H1 (cell line): ENCODE measurements at regions not wholly inside any gene's neighbourhood (a gene's known extent, or its start where the extent isn't known, plus 50 kb on each side); places are given as distances from the start of the nearest gene placed in this dataset.

ENCODE experiments used
- CTCF ChIA-PET: fragments of 300-600 bp; sonication (Branson Sonifier 250); formaldehyde crosslinking; loops from one replicate; lab custom pipeline; 2021; ENCODE audit not compliant: partially characterized antibody; lab: Charles Lee
- POLR2A ChIA-PET: fragments of 300-600 bp; sonication (Branson Sonifier 250); formaldehyde crosslinking; loops from one replicate; lab custom pipeline; 2021; ENCODE audit warnings: inconsistent platforms; ENCODE audit not compliant: partially characterized antibody; lab: Charles Lee
- DNase-seq, 2 experiments: peaks; one replicate each; pipeline versions ENCODE4 v3.0.0 to v3.0.0-alpha.2; 2010 to 2022; ENCODE audit warnings: low spot score in 2 of 2, low read depth in 1 of 2, mixed read lengths in 1 of 2
- FAIRE-seq: peaks from 2 replicates; lab custom pipeline; 2011; peaks lifted over from hg19 to GRCh38; lab: Jason Lieb, UNC
- H2AFZ ChIP-seq: 2 replicates; pipeline ENCODE4 v1.8.1; 2012; ENCODE audit warnings: low read length, inconsistent platforms
- H2AK5ac ChIP-seq: 2 replicates; pipeline ENCODE4 v1.6.1; 2013; ENCODE audit warnings: low read depth, low read length
- H2BK120ac ChIP-seq: replicated peaks from 2 replicates; pipeline ENCODE3; 2013; ENCODE audit warnings: low read depth, low read length, inconsistent platforms
- H2BK12ac ChIP-seq: 2 replicates; pipeline ENCODE4 v1.6.1; 2013; ENCODE audit warnings: low read depth, low read length
- H2BK15ac ChIP-seq: 2 replicates; pipeline ENCODE4 v1.6.1; 2013; ENCODE audit warnings: low read length
- H2BK20ac ChIP-seq: 2 replicates; pipeline ENCODE4 v1.6.1; 2013; ENCODE audit warnings: low read length
- H2BK5ac ChIP-seq: 2 replicates; pipeline ENCODE4 v1.6.1; 2013; ENCODE audit warnings: low read depth, low read length
- H3K14ac ChIP-seq: 2 replicates; pipeline ENCODE4 v1.6.1; 2013; ENCODE audit warnings: inconsistent platforms; ENCODE audit not compliant: insufficient read length
- H3K18ac ChIP-seq: 2 replicates; pipeline ENCODE4 v1.6.1; 2013; ENCODE audit warnings: low read length; ENCODE audit errors: extremely low read depth
- H3K23ac ChIP-seq: 2 replicates; pipeline ENCODE4 v1.6.1; 2013; ENCODE audit warnings: inconsistent platforms; ENCODE audit not compliant: insufficient read length
- H3K23me2 ChIP-seq: 2 replicates; pipeline ENCODE4 v1.6.1; 2013; ENCODE audit warnings: low read depth, low read length
- H3K27ac ChIP-seq: 2 replicates; pipeline ENCODE4 v1.6.1; 2011; ENCODE audit warnings: low read depth, low read length, inconsistent platforms
- H3K27me3 ChIP-seq, 4 experiments: replicated peaks in 1 of 4; 1 replicate in 1 of 4; 2 replicates in 3 of 4; pipeline versions ENCODE4 v1.6.1 to v1.8.1; 2011 to 2013; ENCODE audit warnings: low read length in 3 of 4, mild to moderate bottlenecking in 3 of 4, inconsistent platforms in 2 of 4, mixed read lengths in 2 of 4, moderate library complexity in 1 of 4; ENCODE audit not compliant: control insufficient read depth in 3 of 4, insufficient read depth in 3 of 4; ENCODE audit errors: extremely low read depth in 1 of 4
- H3K36me3 ChIP-seq, 4 experiments: 2 replicates each; pipeline versions ENCODE4 v1.6.1 to v1.8.1; 2011 to 2013; ENCODE audit warnings: mild to moderate bottlenecking in 4 of 4, low read length in 3 of 4, moderate library complexity in 2 of 4, control low read depth in 1 of 4, inconsistent platforms in 1 of 4; ENCODE audit not compliant: insufficient read depth in 4 of 4, control insufficient read depth in 2 of 4
- H3K4ac ChIP-seq: replicated peaks from 2 replicates; pipeline ENCODE3; 2013; ENCODE audit warnings: low read length, low read depth, mixed read lengths, inconsistent platforms; ENCODE audit not compliant: insufficient read length
- H3K4me1 ChIP-seq, 4 experiments: replicated peaks in 1 of 4; 1 replicate in 1 of 4; 2 replicates in 3 of 4; pipeline versions ENCODE4 v1.6.1 to v1.8.1; 2011 to 2013; ENCODE audit warnings: low read length in 3 of 4, inconsistent platforms in 2 of 4, mixed read lengths in 1 of 4; ENCODE audit not compliant: insufficient read depth in 4 of 4, control insufficient read depth in 3 of 4
- H3K4me2 ChIP-seq, 2 experiments: 2 replicates each; pipeline versions ENCODE4 v1.6.1 to v1.8.1; 2011 to 2013; ENCODE audit warnings: low read depth in 2 of 2, low read length in 2 of 2, control low read depth in 1 of 2, inconsistent platforms in 1 of 2, mild to moderate bottlenecking in 1 of 2; ENCODE audit not compliant: insufficient read depth in 1 of 2
- H3K4me3 ChIP-seq, 4 experiments: fragments of 200-600, 300-600 bp in 1 of 4; sonication (generic), shearing (Covaris generic), sonication (Bioruptor Twin) in 1 of 4; 2 replicates each; pipeline versions ENCODE4 v1.5.1 to v1.8.1; 2011 to 2016; ENCODE audit warnings: low read length in 4 of 4, low read depth in 3 of 4, control low read depth in 2 of 4, inconsistent platforms in 2 of 4, mild to moderate bottlenecking in 2 of 4, mixed read lengths in 1 of 4, moderate library complexity in 1 of 4; ENCODE audit not compliant: insufficient read depth in 2 of 4; ENCODE audit errors: extremely low read depth in 1 of 4
- H3K56ac ChIP-seq: replicated peaks from 2 replicates; pipeline ENCODE3; 2013; ENCODE audit warnings: low read depth, mild to moderate bottlenecking, mixed read lengths, low read length, inconsistent platforms; ENCODE audit not compliant: insufficient read length
- H3K79me1 ChIP-seq: 2 replicates; pipeline ENCODE4 v1.6.1; 2013; ENCODE audit warnings: low read depth, low read length, control low read depth
- H3K79me2 ChIP-seq, 2 experiments: 2 replicates each; pipeline versions ENCODE4 v1.6.1 to v1.8.1; 2012 to 2013; ENCODE audit warnings: low read length in 2 of 2, mild to moderate bottlenecking in 2 of 2, inconsistent platforms in 1 of 2; ENCODE audit not compliant: insufficient read depth in 2 of 2, control insufficient read depth in 1 of 2
- H3K9ac ChIP-seq, 4 experiments: replicated peaks in 1 of 4; 1 replicate in 1 of 4; 2 replicates in 3 of 4; pipeline versions ENCODE4 v1.6.1 to v1.8.1; 2011 to 2013; ENCODE audit warnings: low read depth in 3 of 4, low read length in 3 of 4, control low read depth in 2 of 4, mild to moderate bottlenecking in 2 of 4, moderate library complexity in 2 of 4, inconsistent platforms in 1 of 4; ENCODE audit errors: extremely low read depth in 1 of 4
- H3K9me3 ChIP-seq, 2 experiments: 2 replicates each; pipeline versions ENCODE4 v1.6.1 to v1.8.1; 2012 to 2013; ENCODE audit warnings: mild to moderate bottlenecking in 2 of 2, moderate library complexity in 2 of 2, control low read depth in 1 of 2, inconsistent platforms in 1 of 2, low read depth in 1 of 2, low read length in 1 of 2, mixed read lengths in 1 of 2; ENCODE audit not compliant: insufficient read depth in 2 of 2
- H4K20me1 ChIP-seq, 2 experiments: replicated peaks in 1 of 2; 2 replicates each; pipeline versions ENCODE3 to v1.8.1; 2011 to 2013; ENCODE audit warnings: inconsistent platforms in 2 of 2, low read length in 2 of 2, mild to moderate bottlenecking in 1 of 2; ENCODE audit not compliant: insufficient read depth in 2 of 2, control insufficient read depth in 1 of 2
- H4K5ac ChIP-seq: 2 replicates; pipeline ENCODE4 v1.6.1; 2013; ENCODE audit warnings: low read length, low read depth, mixed read lengths, inconsistent platforms; ENCODE audit not compliant: insufficient read length
- H4K8ac ChIP-seq: 2 replicates; pipeline ENCODE4 v1.8.0; 2013; ENCODE audit warnings: mild to moderate bottlenecking, moderate library complexity, low read length, inconsistent platforms; ENCODE audit not compliant: insufficient read depth; ENCODE audit errors: extremely low read depth
- H4K91ac ChIP-seq: replicated peaks from 2 replicates; pipeline ENCODE3; 2013; ENCODE audit warnings: low read length, mixed read lengths, inconsistent platforms; ENCODE audit not compliant: insufficient read length
- BACH1 ChIP-seq: IDR thresholded peaks from 2 replicates; pipeline ENCODE4 v1.6.1; 2012; ENCODE audit warnings: low read length, improper control_type of control experiment
- BRCA1 ChIP-seq: IDR thresholded peaks from 2 replicates; pipeline ENCODE4 v1.6.1; 2012; ENCODE audit warnings: low read depth, low read length, improper control_type of control experiment
- CEBPB ChIP-seq: IDR thresholded peaks from 2 replicates; pipeline ENCODE4 v1.6.1; 2012; ENCODE audit warnings: low read depth, low read length
- KDM5A ChIP-seq: fragments of 200-600 bp; IDR thresholded peaks from 2 replicates; pipeline ENCODE4 v1.7.1; 2012; ENCODE audit warnings: mild to moderate bottlenecking, low read length, inconsistent platforms, mixed read lengths
- SAP30 ChIP-seq: fragments of 300-600 bp; sonication (generic); IDR thresholded peaks from 2 replicates; pipeline ENCODE4 v1.7.1; 2012; ENCODE audit warnings: low read length, moderate library complexity, mild to moderate bottlenecking, inconsistent platforms; ENCODE audit not compliant: insufficient read depth, insufficient replicate concordance
- SP1 ChIP-seq: IDR thresholded peaks from 2 replicates; pipeline ENCODE4 v1.6.1; 2011; ENCODE audit warnings: low read depth, low read length
- WGBS, 2 experiments: shearing (Covaris generic) in 1 of 2; methylation state at CpG; one replicate each; pipeline versions ENCODE4 v1.1.6 to v1.1.7; 2013 to 2015; ENCODE audit warnings: low lambda C conversion rate in 2 of 2, mixed read lengths in 2 of 2, inconsistent platforms in 1 of 2, low coverage in 1 of 2, missing lambda C conversion rate in 1 of 2; ENCODE audit not compliant: insufficient replicate concordance in 2 of 2, insufficient coverage in 1 of 2, insufficient read length in 1 of 2; ENCODE audit errors: extremely low coverage in 1 of 2, missing lambda C conversion rate in 1 of 2; 5-methylcytosine and 5-hydroxymethylcytosine counted together

DNA sequence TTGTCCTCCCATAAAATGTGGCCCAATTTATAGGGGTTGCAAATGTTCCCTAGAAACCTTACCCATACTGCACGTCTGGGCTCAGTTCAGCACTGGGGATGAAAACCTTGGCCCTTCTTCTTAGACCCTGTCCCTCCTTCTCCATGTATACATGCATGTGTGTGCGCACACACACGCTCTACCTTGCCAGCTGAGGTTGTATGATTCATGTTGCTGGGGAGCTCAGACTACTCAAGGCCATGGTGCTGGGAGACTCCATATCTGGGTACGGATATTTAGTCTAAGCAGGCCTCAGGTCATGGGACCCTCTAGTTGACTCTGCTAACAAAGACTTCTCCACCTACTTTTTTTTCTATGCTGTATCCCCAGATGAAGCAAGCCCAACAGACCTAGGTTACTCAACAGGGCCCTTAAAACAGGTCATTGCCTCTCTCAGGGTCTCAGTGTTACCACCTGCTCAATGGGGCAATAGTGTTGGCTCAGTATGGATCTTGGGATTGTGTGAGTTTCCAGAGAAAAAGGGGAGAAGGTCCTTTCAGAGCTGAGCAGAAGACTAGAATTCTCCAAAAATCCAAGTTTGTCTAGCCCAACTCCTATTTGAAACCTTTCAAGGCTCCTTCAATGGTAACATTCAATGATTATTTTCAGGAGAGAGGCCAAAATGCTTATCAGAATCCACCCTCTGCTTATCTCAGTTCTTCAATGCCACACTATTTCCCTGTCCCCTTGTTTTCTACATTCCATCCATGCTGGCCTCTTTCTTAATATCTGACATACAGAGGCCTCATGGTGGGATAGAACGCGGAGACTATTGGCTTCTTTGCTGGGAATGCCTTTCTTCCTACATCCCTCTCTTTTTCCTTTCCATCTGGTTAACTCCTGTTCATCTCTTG lies 123.6 kb upstream of the PITX1 start:
- CTCF ChIA-PET = interaction anchor here (1.5 kb wide), 1 partner anchor 10 kb away, joined by 3 read pairs; no protein-coding TSS in a partner anchor

More for the DNA sequence above, 123.6 kb upstream of the PITX1 start:
- FAIRE-seq (no peak), DNase-seq (no peak)
- H2BK5ac ChIP-seq = no peak overlapping the region
- H4K5ac ChIP-seq = no peak overlapping the region
- 89% methylated on average over 6 of the region's 6 CpGs; no CpG with 5 or more reads in 1 of the 2 experiments for WGBS, 2 experiments
- H3K4me3 ChIP-seq = no peak overlapping the region
- H4K8ac ChIP-seq = no peak overlapping the region
- H3K36me3 ChIP-seq = no peaks in the 10 kb centered on the region
- no peaks in the 10 kb centered on the region; a peak in 2 of 7 replicates for H3K27me3 ChIP-seq
- H3K23ac ChIP-seq = no peak overlapping the region
- no peaks in the 10 kb centered on the region for H3K4me1 ChIP-seq
- TF ChIP-seq SP1 (no peak), SAP30 (no peak), KDM5A (no peak), BACH1 (no peak), CEBPB (no peak), BRCA1 (no peak)
- no peaks in the 10 kb centered on the region for H3K23me2 ChIP-seq
- H3K79me2 ChIP-seq = no peaks in the 10 kb centered on the region
- no peak overlapping the region for H3K4ac ChIP-seq
- no peak overlapping the region for H3K9ac ChIP-seq
- no peak overlapping the region for H3K4me2 ChIP-seq
- H3K27ac ChIP-seq = no peak overlapping the region
- no peaks in the 10 kb centered on the region for H3K79me1 ChIP-seq
- H2BK12ac ChIP-seq = no peak overlapping the region
- no peak overlapping the region for H3K14ac ChIP-seq
- H2BK15ac ChIP-seq = no peak overlapping the region
- no peak overlapping the region for H2AFZ ChIP-seq
- H4K20me1 ChIP-seq = no peaks in the 10 kb centered on the region
- H3K56ac ChIP-seq = no peak overlapping the region
- no peak overlapping the region for H3K18ac ChIP-seq
- H2BK120ac ChIP-seq = no peak overlapping the region
- no peak overlapping the region for H2AK5ac ChIP-seq
- H3K9me3 ChIP-seq = no peaks in the 10 kb centered on the region
- POLR2A ChIA-PET = no interaction called here
- no peak overlapping the region for H2BK20ac ChIP-seq
- no peak overlapping the region for H4K91ac ChIP-seq
